HepG2 (cell line): ENCODE measurements at regions not wholly inside any gene's neighbourhood (a gene's known extent, or its start where the extent isn't known, plus 50 kb on each side); places are given as distances from the start of the nearest gene placed in this dataset.

Source experiments
- ATAC-seq: fragments of 200-7000 bp; cut with Tn5 transposase; 3 replicates; pipeline ENCODE4 v1.9.1; 2020; ENCODE audit warnings: mild to moderate bottlenecking, moderate library complexity
- BruUV-seq: library from RNA; stranded (reverse); fragments of 400-500 nt; replicated peaks from 2 replicates; lab custom pipeline; 2021; lab: Mats Ljungman, UMichigan
- CTCF ChIA-PET: fragments of 300-600 bp; formaldehyde crosslinking; extraction: SDS; loops from one replicate; lab custom pipeline; 2021; ENCODE audit warnings: low total read pairs, inconsistent platforms, low intra/inter-chr PET ratio; lab: Yijun Ruan, JAX
- POLR2A ChIA-PET: fragments of 350-600 bp; sonication (Branson Sonifier 250); formaldehyde crosslinking; loops from one replicate; lab custom pipeline; 2020; ENCODE audit warnings: antibody characterized with exemption, inconsistent platforms; lab: Yijun Ruan, JAX
- DNase-seq: peaks from one replicate; pipeline ENCODE4 v3.0.0-alpha.2; 2015; ENCODE audit warnings: low spot score
- FAIRE-seq: peaks from 3 replicates; lab custom pipeline; 2011; peaks lifted over from hg19 to GRCh38; lab: Jason Lieb, UNC
- H2AFZ ChIP-seq: one replicate; pipeline ENCODE4 v1.6.1; 2011; ENCODE audit warnings: low read length, inconsistent platforms
- H3K27ac ChIP-seq: fragments of 300-600 bp; 3 replicates; pipeline ENCODE4 v1.8.0; 2011; ENCODE audit warnings: mixed run types, mild to moderate bottlenecking, mixed read lengths, low read length, inconsistent platforms; ENCODE audit not compliant: insufficient read depth; ENCODE audit errors: extremely low read length
- H3K27me3 ChIP-seq, 2 experiments: fragments of 200-600 bp in 1 of 2; 2 replicates in 1 of 2; 3 replicates in 1 of 2; pipeline versions ENCODE4 v1.6.0 to v1.8.0; 2011; ENCODE audit warnings: low read length in 2 of 2, mild to moderate bottlenecking in 2 of 2, moderate library complexity in 2 of 2, inconsistent platforms in 1 of 2; ENCODE audit not compliant: insufficient read depth in 2 of 2, control insufficient read depth in 1 of 2
- H3K36me3 ChIP-seq, 2 experiments: fragments of 200-600 bp in 1 of 2; replicated peaks in 1 of 2; 2 replicates in 1 of 2; 3 replicates in 1 of 2; pipeline versions ENCODE4 v1.5.1 to v1.8.0; 2011; ENCODE audit warnings: low read length in 2 of 2, inconsistent platforms in 1 of 2; ENCODE audit not compliant: insufficient read depth in 2 of 2, control insufficient read depth in 1 of 2
- H3K4me1 ChIP-seq: 2 replicates; pipeline ENCODE4 v1.5.1; 2012; ENCODE audit warnings: low read length, inconsistent platforms; ENCODE audit not compliant: insufficient read depth
- H3K4me2 ChIP-seq: 2 replicates; pipeline ENCODE4 v1.6.0; 2011; ENCODE audit warnings: low read depth, low read length, inconsistent platforms
- H3K4me3 ChIP-seq, 3 experiments: fragments of 200-600 bp in 1 of 3; sonication (generic), shearing (Covaris generic) in 1 of 3; replicated peaks in 1 of 3; 2 replicates each; pipeline ENCODE4 v1.5.1; 2011 to 2016; ENCODE audit warnings: low read length in 3 of 3, inconsistent platforms in 2 of 3, low read depth in 2 of 3, mild to moderate bottlenecking in 2 of 3, control low read depth in 1 of 3, mixed read lengths in 1 of 3; ENCODE audit not compliant: insufficient read depth in 1 of 3
- H3K79me2 ChIP-seq: one replicate; pipeline ENCODE4 v1.6.1; 2011; ENCODE audit warnings: low read length, inconsistent platforms; ENCODE audit not compliant: insufficient read depth
- H3K9ac ChIP-seq: 2 replicates; pipeline ENCODE4 v1.6.0; 2011; ENCODE audit warnings: mild to moderate bottlenecking, low read depth, low read length, inconsistent platforms; ENCODE audit not compliant: insufficient read depth
- H3K9me3 ChIP-seq: 2 replicates; pipeline ENCODE4 v1.5.1; 2012; ENCODE audit warnings: mild to moderate bottlenecking, low read length
- H4K20me1 ChIP-seq: 2 replicates; pipeline ENCODE4 v1.6.0; 2011; ENCODE audit warnings: inconsistent platforms, mild to moderate bottlenecking, low read length, moderate library complexity; ENCODE audit not compliant: insufficient read depth
- ATF6 ChIP-seq: sonication (generic); formaldehyde crosslinking; conservative IDR thresholded peaks from 2 replicates; pipeline ENCODE4 v1.4.0; 2020; ENCODE audit warnings: missing genetic modification reagents
- BORCS8-MEF2B ChIP-seq: sonication (generic); formaldehyde crosslinking; IDR thresholded peaks from 2 replicates; pipeline ENCODE4 v1.8.0; 2022; ENCODE audit warnings: mild to moderate bottlenecking, missing genetic modification reagents
- CEBPG ChIP-seq: IDR thresholded peaks from 2 replicates; pipeline ENCODE4 v1.6.1; 2016
- FIP1L1 ChIP-seq: fragments of 200-400 bp; formaldehyde crosslinking; IDR thresholded peaks from 2 replicates; pipeline ENCODE4 v1.6.1; 2018; ENCODE audit warnings: low read depth, mild to moderate bottlenecking, low read length, moderate library complexity, borderline replicate concordance; ENCODE audit not compliant: insufficient read depth
- HMGXB4 ChIP-seq, 2 experiments: sonication (generic) in 1 of 2; formaldehyde crosslinking in 1 of 2; IDR thresholded peaks; 2 replicates each; pipeline versions ENCODE4 v1.4.0 to v1.6.1; 2018 to 2020; ENCODE audit warnings: missing genetic modification reagents in 2 of 2, borderline replicate concordance in 1 of 2, low read depth in 1 of 2, mild to moderate bottlenecking in 1 of 2, missing biosample characterization in 1 of 2
- HNRNPH1 ChIP-seq: fragments of 200-400 bp; formaldehyde crosslinking; optimal IDR thresholded peaks from 2 replicates; pipeline ENCODE3; 2017; ENCODE audit warnings: mild to moderate bottlenecking, low read depth, low read length
- HOXA7 ChIP-seq: sonication (generic); formaldehyde crosslinking; IDR thresholded peaks from 2 replicates; pipeline ENCODE4 v1.8.1; 2022; ENCODE audit warnings: mild to moderate bottlenecking, missing genetic modification reagents, moderate library complexity
- KDM4B ChIP-seq: sonication (generic); formaldehyde crosslinking; IDR thresholded peaks from 2 replicates; pipeline ENCODE4 v1.4.0; 2020; ENCODE audit warnings: missing genetic modification reagents
- NFYC ChIP-seq: IDR thresholded peaks from 2 replicates; pipeline ENCODE4 v1.6.1; 2016; ENCODE audit warnings: missing genetic modification reagents, missing compliant biosample characterization
- PHF8 ChIP-seq: sonication (generic); formaldehyde crosslinking; IDR thresholded peaks from 2 replicates; pipeline ENCODE4 v1.5.0; 2020; ENCODE audit warnings: missing genetic modification reagents
- POGZ ChIP-seq: sonication (generic); formaldehyde crosslinking; IDR thresholded peaks from 2 replicates; pipeline ENCODE4 v1.4.0; 2020; ENCODE audit warnings: mild to moderate bottlenecking, missing genetic modification reagents
- RBM39 ChIP-seq: fragments of 200-400 bp; formaldehyde crosslinking; IDR thresholded peaks from one replicate; pipeline ENCODE4 v1.6.1; 2018; ENCODE audit warnings: antibody characterized with exemption, mild to moderate bottlenecking, low read depth, low read length; ENCODE audit not compliant: poor library complexity, severe bottlenecking
- SKIL ChIP-seq: sonication (generic); formaldehyde crosslinking; IDR thresholded peaks from 2 replicates; pipeline ENCODE4 v1.8.0; 2022; ENCODE audit warnings: missing genetic modification reagents, mild to moderate bottlenecking, moderate library complexity, borderline replicate concordance
- SMAD1 ChIP-seq: sonication (generic); formaldehyde crosslinking; IDR thresholded peaks from 2 replicates; pipeline ENCODE4 v1.4.0; 2020; ENCODE audit warnings: missing genetic modification reagents, low read depth, mild to moderate bottlenecking, borderline replicate concordance
- SMAD3 ChIP-seq: sonication (generic); formaldehyde crosslinking; IDR thresholded peaks from 2 replicates; pipeline ENCODE4 v1.4.0; 2020; ENCODE audit warnings: missing genetic modification reagents
- SP140L ChIP-seq: sonication (generic); formaldehyde crosslinking; IDR thresholded peaks from 2 replicates; pipeline ENCODE4 v1.4.0; 2020; ENCODE audit warnings: missing genetic modification reagents, borderline replicate concordance
- ZNF17 ChIP-seq: sonication (generic); formaldehyde crosslinking; IDR thresholded peaks from 2 replicates; pipeline ENCODE4 v1.5.0; 2020; ENCODE audit warnings: mild to moderate bottlenecking, missing genetic modification reagents
- ZNF619 ChIP-seq: sonication (generic); formaldehyde crosslinking; IDR thresholded peaks from 2 replicates; pipeline ENCODE4 v1.4.0; 2020; ENCODE audit warnings: mild to moderate bottlenecking, missing genetic modification reagents
- ZNF790 ChIP-seq: sonication (generic); formaldehyde crosslinking; IDR thresholded peaks from 2 replicates; pipeline ENCODE4 v1.8.0; 2022; ENCODE audit warnings: missing genetic modification reagents, mild to moderate bottlenecking, borderline replicate concordance
- ZSCAN9 ChIP-seq: IDR thresholded peaks from 2 replicates; pipeline ENCODE4 v1.6.1; 2016; ENCODE audit warnings: borderline replicate concordance
- in situ Hi-C: cut with HindIII; loops from 2 replicates; pipeline ENCODE4 v1.10.0; 2017; ENCODE audit warnings: low pct_unique_long_range_greater_than_20kb; ENCODE audit not compliant: extremely low pct_ligation_motif_present
- intact Hi-C: fragments of 100-400 bp; cut with micrococcal nuclease; formaldehyde crosslinking; loops from one replicate; pipeline ENCODE4 v1.10.0; 2022; ENCODE audit not compliant: unreplicated experiment

GRCh38 chr6:139549561-139550070, 175.2 kb upstream of the CITED2 start (continued):
- TF ChIP-seq KDM4B (CRISPR knock-in tag) (no peak), HOXA7 (CRISPR knock-in tag) (no peak), BORCS8-MEF2B (no peak), NFYC (CRISPR knock-in tag) (no peak)

- H3K27me3 ChIP-seq, result no peaks in the 10 kb centered on the region
- no peaks in the 10 kb centered on the region for H3K36me3 ChIP-seq
- no peaks in the 10 kb centered on the region for H3K79me2 ChIP-seq
- CTCF ChIA-PET, result no interaction called here
- no peak overlapping the region for H3K27ac ChIP-seq
- ATAC-seq (no peak), DNase-seq (no peak), FAIRE-seq (no peak)
- intact Hi-C loops (no loop called here), in situ Hi-C loops (no loop called here)
- H3K4me3 ChIP-seq, result no peak overlapping the region
- no peaks in the 10 kb centered on the region for H4K20me1 ChIP-seq
- no peak overlapping the region for H3K4me2 ChIP-seq
- no TSS peak for BruUV-seq
- H2AFZ ChIP-seq, result no peak overlapping the region
- peaks cover 12% of the 10 kb centered on the region for H3K4me1 ChIP-seq
- H3K9me3 ChIP-seq, result no peaks in the 10 kb centered on the region
- no peak overlapping the region for H3K9ac ChIP-seq
- POLR2A ChIA-PET, result no interaction called here
- TF ChIP-seq ZNF17 (CRISPR knock-in tag), result no peak
- no peak for TF ChIP-seq SMAD3 (CRISPR knock-in tag)
- no peak for TF ChIP-seq SKIL (CRISPR knock-in tag)
- TF ChIP-seq FIP1L1, result no peak
- no peak for TF ChIP-seq ZNF790 (CRISPR knock-in tag)
- TF ChIP-seq SMAD1 (CRISPR knock-in tag), result no peak
- TF ChIP-seq ZNF619 (CRISPR knock-in tag), result no peak
- TF ChIP-seq CEBPG (CRISPR knock-in tag), result no peak
- TF ChIP-seq POGZ (CRISPR knock-in tag), result no peak
- no peak for TF ChIP-seq SP140L (CRISPR knock-in tag)
- TF ChIP-seq ATF6, result no peak
- TF ChIP-seq RBM39, result no peak
- TF ChIP-seq PHF8 (CRISPR knock-in tag), result no peak
- no peak for TF ChIP-seq HNRNPH1
- no peak for TF ChIP-seq HMGXB4 (CRISPR knock-in tag; IDR thresholded peaks at IDR 0.05; ENCODE audit: borderline replicate concordance in 1 of 2, low read depth in 1 of 2)
- no peak for TF ChIP-seq ZSCAN9 (CRISPR knock-in tag)
Measured at GRCh38 chr6:139547804-139548203, 173.4 kb upstream of the CITED2 start.
